ENCODE measurements at regions not wholly inside any gene's neighbourhood (a gene's known extent, or its start where the extent isn't known, plus 50 kb on each side); places are given as distances from the start of the nearest gene placed in this dataset.

DNA sequence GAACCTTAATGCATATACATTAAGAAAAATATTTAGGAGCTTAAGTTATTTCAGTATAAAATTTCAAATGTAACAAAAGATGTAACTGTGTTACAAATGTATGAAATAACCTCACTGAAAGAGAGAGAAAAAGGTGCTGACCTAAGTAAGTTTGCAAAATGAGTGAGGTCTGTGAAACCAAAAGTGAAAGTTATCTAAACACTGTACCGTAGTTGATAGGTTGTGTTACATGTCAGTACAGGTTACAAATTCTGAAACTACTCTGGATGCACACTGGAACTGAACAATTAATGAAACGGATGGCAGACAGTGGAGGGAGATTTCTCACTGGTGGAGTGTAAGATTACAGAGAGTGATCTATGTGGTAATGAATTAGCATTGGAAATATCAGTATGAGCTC lies 420.7 kb downstream of the ZNF385D start:
- TF ChIP-seq, protein P1, sequence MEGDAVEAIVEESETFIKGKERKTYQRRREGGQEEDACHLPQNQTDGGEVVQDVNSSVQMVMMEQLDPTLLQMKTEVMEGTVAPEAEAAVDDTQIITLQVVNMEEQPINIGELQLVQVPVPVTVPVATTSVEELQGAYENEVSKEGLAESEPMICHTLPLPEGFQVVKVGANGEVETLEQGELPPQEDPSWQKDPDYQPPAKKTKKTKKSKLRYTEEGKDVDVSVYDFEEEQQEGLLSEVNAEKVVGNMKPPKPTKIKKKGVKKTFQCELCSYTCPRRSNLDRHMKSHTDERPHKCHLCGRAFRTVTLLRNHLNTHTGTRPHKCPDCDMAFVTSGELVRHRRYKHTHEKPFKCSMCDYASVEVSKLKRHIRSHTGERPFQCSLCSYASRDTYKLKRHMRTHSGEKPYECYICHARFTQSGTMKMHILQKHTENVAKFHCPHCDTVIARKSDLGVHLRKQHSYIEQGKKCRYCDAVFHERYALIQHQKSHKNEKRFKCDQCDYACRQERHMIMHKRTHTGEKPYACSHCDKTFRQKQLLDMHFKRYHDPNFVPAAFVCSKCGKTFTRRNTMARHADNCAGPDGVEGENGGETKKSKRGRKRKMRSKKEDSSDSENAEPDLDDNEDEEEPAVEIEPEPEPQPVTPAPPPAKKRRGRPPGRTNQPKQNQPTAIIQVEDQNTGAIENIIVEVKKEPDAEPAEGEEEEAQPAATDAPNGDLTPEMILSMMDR (conservative IDR thresholded peaks at IDR 0.05) = no peak
- no peak for TF ChIP-seq ZFX (IDR thresholded peaks at IDR 0.05)

Measured in C4-2B (cell line).